ENCODE measurements at regions not wholly inside any gene's neighbourhood (a gene's known extent, or its start where the extent isn't known, plus 50 kb on each side); places are given as distances from the start of the nearest gene placed in this dataset.

DNA sequence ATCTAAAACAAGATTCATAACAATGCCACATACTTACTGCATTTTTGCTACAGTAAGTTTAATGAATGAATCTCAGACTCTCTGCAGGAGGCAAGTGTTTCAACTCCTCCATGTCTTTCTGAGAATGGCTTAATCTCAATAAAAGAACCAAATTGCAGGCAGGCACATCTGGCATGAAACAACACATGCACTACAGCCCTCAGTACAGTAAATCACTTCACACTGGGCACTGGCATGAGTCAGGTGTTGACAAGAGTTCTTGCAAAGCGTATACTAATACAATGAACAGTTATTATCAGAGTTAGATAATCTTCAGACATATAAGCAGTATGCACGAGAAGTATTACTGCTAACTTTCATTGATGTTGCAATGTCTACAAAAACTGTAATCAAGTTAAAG is 1386.8 kb downstream of the MRPL39 start:
- no peak overlapping the region for H3K4me3 ChIP-seq
- no peak overlapping the region for H3K27ac ChIP-seq
- H3K9ac ChIP-seq (ENCODE audit: insufficient read length), result no peak overlapping the region
- no peaks in the 10 kb centered on the region for H3K9me3 ChIP-seq (ENCODE audit: low read depth, low read length)
- TF ChIP-seq FOXP2 (optimal IDR thresholded peaks at IDR 0.05; ENCODE audit: control extremely low read depth, extremely low read length, insufficient read depth) (no peak), EZH2 (IDR thresholded peaks at IDR 0.05) (no peak), POLR2AphosphoS5 (IDR thresholded peaks at IDR 0.05; ENCODE audit: borderline replicate concordance, low read depth, low read length) (no peak)
- no peak for DNase-seq (ENCODE audit: low read depth, low spot score)
- H3K36me3 ChIP-seq (ENCODE audit: insufficient read depth, low read length), result no peaks in the 10 kb centered on the region

DNA sequence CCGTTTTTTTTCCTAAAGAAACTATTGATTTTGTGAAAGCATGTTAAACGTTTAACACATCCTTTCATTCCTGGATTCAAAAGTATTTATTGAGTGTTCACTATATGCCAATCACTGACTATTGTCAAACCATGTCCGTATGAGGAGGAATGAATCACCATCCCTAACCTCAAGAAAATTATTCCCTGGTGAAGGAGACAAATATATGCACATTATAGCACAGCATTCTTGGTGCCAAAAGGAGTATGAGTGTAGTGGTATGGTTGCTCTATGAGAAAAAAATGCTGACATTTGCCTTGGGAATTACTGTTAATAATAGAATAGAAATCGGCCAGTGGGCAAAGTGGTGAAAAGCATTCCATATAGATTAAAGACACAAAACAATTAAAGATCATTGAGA is 1390.1 kb downstream of the MRPL39 start:
- DNase-seq (ENCODE audit: low read depth, low spot score), result no peak
- Histone ChIP-seq H3K36me3 (ENCODE audit: insufficient read depth, low read length) (no peaks in the 10 kb centered on the region), H3K4me3 (no peak overlapping the region), H3K27ac (no peak overlapping the region), H3K9me3 (ENCODE audit: low read depth, low read length) (no peaks in the 10 kb centered on the region), H3K9ac (ENCODE audit: insufficient read length) (no peak overlapping the region)
- TF ChIP-seq FOXP2 (optimal IDR thresholded peaks at IDR 0.05; ENCODE audit: control extremely low read depth, extremely low read length, insufficient read depth) (no peak), EZH2 (IDR thresholded peaks at IDR 0.05) (no peak), POLR2AphosphoS5 (IDR thresholded peaks at IDR 0.05; ENCODE audit: borderline replicate concordance, low read depth, low read length) (no peak)

DNA sequence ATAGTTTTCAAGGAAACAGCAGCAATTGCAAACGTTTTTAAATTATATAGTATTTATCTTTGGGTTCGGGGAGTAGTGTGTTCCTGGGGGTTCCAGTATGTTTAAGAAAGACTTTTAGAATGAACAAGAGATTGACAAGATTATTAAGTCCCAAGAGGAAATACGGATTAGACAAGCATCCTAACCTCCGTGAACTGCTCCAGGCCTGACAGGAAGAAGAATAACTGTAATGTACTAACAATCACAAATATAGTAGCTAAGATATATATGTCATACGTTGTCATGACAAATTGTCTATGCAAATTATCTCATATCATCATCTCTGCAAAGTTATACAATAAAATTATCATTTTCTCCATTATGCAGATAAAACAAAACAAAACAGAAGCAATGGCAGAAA is 1397.2 kb downstream of the MRPL39 start:
- no peaks in the 10 kb centered on the region for H3K36me3 ChIP-seq (ENCODE audit: insufficient read depth, low read length)
- H3K9ac ChIP-seq (ENCODE audit: insufficient read length), result no peak overlapping the region
- no peak overlapping the region for H3K4me3 ChIP-seq
- H3K9me3 ChIP-seq (ENCODE audit: low read depth, low read length), result no peaks in the 10 kb centered on the region
- H3K27ac ChIP-seq, result no peak overlapping the region
- no peak for TF ChIP-seq EZH2 (IDR thresholded peaks at IDR 0.05)
- no peak for TF ChIP-seq FOXP2 (optimal IDR thresholded peaks at IDR 0.05; ENCODE audit: control extremely low read depth, extremely low read length, insufficient read depth)
- TF ChIP-seq POLR2AphosphoS5 (IDR thresholded peaks at IDR 0.05; ENCODE audit: borderline replicate concordance, low read depth, low read length), result no peak
- DNase-seq (ENCODE audit: low read depth, low spot score), result no peak

DNA sequence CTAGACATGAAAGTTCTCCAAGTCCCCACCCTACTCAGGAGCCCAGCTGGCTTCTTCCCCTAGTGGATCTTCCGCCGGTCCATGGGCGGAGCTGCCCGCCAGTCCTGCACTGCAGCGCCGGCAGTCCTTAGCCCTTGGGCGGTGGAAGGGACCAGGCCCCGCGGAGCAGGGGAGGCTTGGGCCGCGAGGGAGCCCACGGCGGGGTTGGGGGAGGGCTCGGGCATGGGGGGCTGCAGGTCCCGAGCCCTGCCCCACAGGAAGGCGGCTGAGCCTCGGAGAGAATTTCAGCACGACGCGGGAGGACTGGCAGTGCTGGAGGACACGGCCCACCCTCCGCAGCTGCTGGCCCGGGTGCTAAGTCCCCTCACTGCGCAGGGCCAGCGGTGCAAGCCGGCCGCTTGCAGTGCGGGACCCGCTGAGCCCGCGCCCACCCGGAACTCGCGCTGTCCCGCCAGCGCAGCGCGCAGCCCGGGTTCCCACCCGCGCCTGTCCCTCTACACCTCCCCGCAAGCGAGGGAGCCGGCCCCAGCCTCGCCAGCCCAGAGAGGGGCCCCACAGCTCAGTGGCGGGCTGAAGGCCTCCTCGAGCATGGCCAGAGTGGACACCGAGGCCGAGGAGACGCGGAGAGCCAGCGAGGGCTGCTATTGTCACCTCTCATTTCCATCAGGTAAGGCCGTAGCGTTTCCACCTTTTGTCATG is 1398.6 kb downstream of the MRPL39 start:
- no peak overlapping the region for H3K4me3 ChIP-seq
- no peaks in the 10 kb centered on the region for H3K36me3 ChIP-seq (ENCODE audit: insufficient read depth, low read length)
- H3K9me3 ChIP-seq (ENCODE audit: low read depth, low read length), result no peaks in the 10 kb centered on the region
- H3K27ac ChIP-seq, result no peak overlapping the region
- no peak for DNase-seq (ENCODE audit: low read depth, low spot score)
- H3K9ac ChIP-seq (ENCODE audit: insufficient read length), result no peak overlapping the region
- no peak for TF ChIP-seq FOXP2 (optimal IDR thresholded peaks at IDR 0.05; ENCODE audit: control extremely low read depth, extremely low read length, insufficient read depth)
- no peak for TF ChIP-seq EZH2 (IDR thresholded peaks at IDR 0.05)
- TF ChIP-seq POLR2AphosphoS5 (IDR thresholded peaks at IDR 0.05; ENCODE audit: borderline replicate concordance, low read depth, low read length), result no peak

DNA sequence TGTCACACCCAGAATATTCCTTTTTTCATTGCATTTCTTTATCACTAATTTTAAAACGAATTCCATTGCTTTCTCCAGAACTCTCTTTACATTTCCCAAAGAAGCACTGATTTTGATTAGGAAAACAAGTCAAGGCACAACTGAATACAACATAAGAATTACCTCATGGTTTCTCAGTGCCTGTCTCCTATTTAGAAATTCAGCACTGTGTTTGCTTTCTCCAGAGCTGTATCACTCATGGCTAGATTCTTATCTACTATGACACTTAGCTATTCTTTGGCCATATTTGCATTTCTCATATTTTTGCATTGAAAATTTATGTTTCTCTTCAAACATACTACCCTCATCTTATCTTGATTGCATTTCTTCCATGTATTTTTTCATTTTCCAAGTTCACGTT is 1402.0 kb downstream of the MRPL39 start:
- Histone ChIP-seq H3K9ac (ENCODE audit: insufficient read length) (no peak overlapping the region), H3K36me3 (ENCODE audit: insufficient read depth, low read length) (no peaks in the 10 kb centered on the region), H3K4me3 (no peak overlapping the region), H3K9me3 (ENCODE audit: low read depth, low read length) (no peaks in the 10 kb centered on the region), H3K27ac (0 out of 2 replicates have a peak overlapping the region, but pooled peaks have one; percentile 11)
- TF ChIP-seq POLR2AphosphoS5 (IDR thresholded peaks at IDR 0.05; ENCODE audit: borderline replicate concordance, low read depth, low read length), result no peak
- no peak for TF ChIP-seq FOXP2 (optimal IDR thresholded peaks at IDR 0.05; ENCODE audit: control extremely low read depth, extremely low read length, insufficient read depth)
- TF ChIP-seq EZH2 (IDR thresholded peaks at IDR 0.05), result no peak
- no peak for DNase-seq (ENCODE audit: low read depth, low spot score)

DNA sequence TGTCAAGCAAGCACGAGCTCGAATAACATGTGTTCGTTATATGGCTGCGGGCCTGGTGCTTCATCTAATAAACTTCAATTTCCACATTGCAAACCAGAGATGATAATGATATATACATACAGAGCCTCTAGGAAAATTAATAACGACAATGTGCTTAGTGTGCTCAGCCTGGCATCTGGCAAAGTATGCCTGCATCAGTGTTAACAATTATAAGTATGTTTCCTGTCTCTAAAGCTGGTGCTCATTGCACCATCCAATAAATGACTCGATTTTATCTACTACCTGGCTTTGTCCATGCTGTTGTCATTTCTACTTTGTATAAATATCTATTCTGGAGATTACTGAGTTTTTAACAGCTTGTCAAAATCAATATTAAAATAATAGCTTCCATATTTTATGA is 1402.6 kb downstream of the MRPL39 start:
- Histone ChIP-seq H3K9me3 (ENCODE audit: low read depth, low read length) (no peaks in the 10 kb centered on the region), H3K27ac (no peak overlapping the region), H3K36me3 (ENCODE audit: insufficient read depth, low read length) (no peaks in the 10 kb centered on the region), H3K9ac (ENCODE audit: insufficient read length) (no peak overlapping the region), H3K4me3 (no peak overlapping the region)
- TF ChIP-seq FOXP2 (optimal IDR thresholded peaks at IDR 0.05; ENCODE audit: control extremely low read depth, extremely low read length, insufficient read depth), result no peak
- no peak for TF ChIP-seq POLR2AphosphoS5 (IDR thresholded peaks at IDR 0.05; ENCODE audit: borderline replicate concordance, low read depth, low read length)
- TF ChIP-seq EZH2 (IDR thresholded peaks at IDR 0.05), result no peak
- no peak for DNase-seq (ENCODE audit: low read depth, low spot score)

DNA sequence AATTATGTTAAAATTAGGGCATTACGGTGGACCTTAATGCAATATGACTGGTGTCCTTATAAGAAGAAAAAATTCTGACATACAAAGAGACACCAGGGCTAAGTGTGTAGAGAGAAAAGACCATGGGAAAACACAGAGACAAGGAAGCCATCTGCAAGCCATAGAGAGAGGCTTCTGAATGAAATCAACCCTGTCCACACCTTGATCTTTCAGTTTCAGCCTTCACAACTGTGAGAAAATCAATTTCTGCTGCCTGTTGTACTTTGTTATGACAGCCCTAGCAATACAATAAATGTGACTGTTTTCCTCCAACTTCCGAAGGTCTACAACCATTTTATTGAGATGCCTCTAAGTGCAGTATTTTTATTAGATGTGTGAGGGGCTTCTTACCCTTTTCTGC is 1407.2 kb downstream of the MRPL39 start:
- DNase-seq (ENCODE audit: low read depth, low spot score), result no peak
- Histone ChIP-seq H3K27ac (no peak overlapping the region), H3K9me3 (ENCODE audit: low read depth, low read length) (no peaks in the 10 kb centered on the region), H3K36me3 (ENCODE audit: insufficient read depth, low read length) (no peaks in the 10 kb centered on the region), H3K9ac (ENCODE audit: insufficient read length) (no peak overlapping the region), H3K4me3 (no peak overlapping the region)
- no peak for TF ChIP-seq POLR2AphosphoS5 (IDR thresholded peaks at IDR 0.05; ENCODE audit: borderline replicate concordance, low read depth, low read length)
- TF ChIP-seq EZH2 (IDR thresholded peaks at IDR 0.05), result no peak
- no peak for TF ChIP-seq FOXP2 (optimal IDR thresholded peaks at IDR 0.05; ENCODE audit: control extremely low read depth, extremely low read length, insufficient read depth)

DNA sequence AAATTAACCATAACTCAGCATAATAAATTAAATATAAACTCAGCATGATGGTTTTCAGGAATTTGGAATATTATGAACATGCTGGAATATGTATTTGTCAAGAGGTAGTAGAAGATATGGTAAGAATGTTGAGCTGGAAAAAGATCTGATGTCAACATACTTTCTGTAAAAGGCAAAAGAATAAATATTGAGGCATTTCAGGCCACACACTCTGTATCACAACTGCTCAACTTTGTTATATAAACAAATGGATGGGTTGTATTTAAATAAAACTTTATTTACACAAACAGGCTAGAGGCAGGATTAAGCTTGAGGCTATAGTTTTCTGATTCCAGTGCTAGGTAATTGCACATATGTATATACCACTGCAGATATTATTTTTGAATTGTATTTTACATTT is 1409.4 kb downstream of the MRPL39 start:
- no peak for DNase-seq (ENCODE audit: low read depth, low spot score)
- no peak overlapping the region for H3K27ac ChIP-seq
- no peaks in the 10 kb centered on the region for H3K9me3 ChIP-seq (ENCODE audit: low read depth, low read length)
- H3K36me3 ChIP-seq (ENCODE audit: insufficient read depth, low read length), result no peaks in the 10 kb centered on the region
- H3K4me3 ChIP-seq, result no peak overlapping the region
- no peak overlapping the region for H3K9ac ChIP-seq (ENCODE audit: insufficient read length)
- TF ChIP-seq EZH2 (IDR thresholded peaks at IDR 0.05) (no peak), POLR2AphosphoS5 (IDR thresholded peaks at IDR 0.05; ENCODE audit: borderline replicate concordance, low read depth, low read length) (no peak), FOXP2 (optimal IDR thresholded peaks at IDR 0.05; ENCODE audit: control extremely low read depth, extremely low read length, insufficient read depth) (no peak)

All from SK-N-MC (cell line).